PC-3 (cell line): ENCODE measurements at regions not wholly inside any gene's neighbourhood (a gene's known extent, or its start where the extent isn't known, plus 50 kb on each side); places are given as distances from the start of the nearest gene placed in this dataset.

ENCODE experiments used
- CTCF ChIP-seq: fragments of 300-600 bp; sonication (generic); conservative IDR thresholded peaks from 2 replicates; pipeline ENCODE4 v1.5.1; 2017; ENCODE audit warnings: antibody characterized with exemption, low read depth, mild to moderate bottlenecking, low read length
- EZH2 ChIP-seq: fragments of 300-600 bp; sonication (generic); IDR thresholded peaks from one replicate; pipeline ENCODE4 v1.6.1; 2017; ENCODE audit warnings: antibody characterized with exemption, mild to moderate bottlenecking, low read length; ENCODE audit not compliant: unreplicated experiment

- TF ChIP-seq CTCF (no peak), EZH2 (no peak)
Observed at GRCh38 chr6:139706912-139707311, 332.5 kb upstream of the CITED2 start.
